CD14-positive monocyte (primary cell): ENCODE measurements at regions not wholly inside any gene's neighbourhood (a gene's known extent, or its start where the extent isn't known, plus 50 kb on each side); places are given as distances from the start of the nearest gene placed in this dataset.

Source experiments
- DNase-seq, 3 donors: peaks; one replicate each; pipeline ENCODE4 v3.0.0-alpha.2; 2011 to 2022
- H2AFZ ChIP-seq: 2 replicates; pipeline ENCODE4 v1.6.0; 2012; ENCODE audit warnings: mild to moderate bottlenecking, low read depth, low read length, inconsistent platforms; ENCODE audit not compliant: insufficient read depth, poor library complexity, severe bottlenecking
- H3K27ac ChIP-seq, 2 donors: 1 replicate in 1 of 2; 2 replicates in 1 of 2; pipeline ENCODE4 v1.5.1; 2012 to 2013; ENCODE audit warnings: low read length in 2 of 2, control low read depth in 1 of 2, inconsistent platforms in 1 of 2, low read depth in 1 of 2, mild to moderate bottlenecking in 1 of 2
- H3K27me3 ChIP-seq, 2 donors: one replicate each; pipeline versions ENCODE4 v1.6.0 to v1.6.1; 2011 to 2013; ENCODE audit warnings: low read length in 2 of 2; ENCODE audit not compliant: control insufficient read depth in 2 of 2, insufficient read depth in 2 of 2
- H3K36me3 ChIP-seq, 2 donors: replicated peaks in 1 of 2; 1 replicate in 1 of 2; 2 replicates in 1 of 2; pipeline versions ENCODE4 v1.5.1 to v1.6.1; 2012 to 2013; ENCODE audit warnings: low read length in 2 of 2, control low read depth in 1 of 2, inconsistent platforms in 1 of 2, mild to moderate bottlenecking in 1 of 2; ENCODE audit not compliant: insufficient read depth in 2 of 2, control insufficient read depth in 1 of 2
- H3K4me1 ChIP-seq, 2 donors: 1 replicate in 1 of 2; 2 replicates in 1 of 2; pipeline versions ENCODE4 v1.5.1 to v1.6.1; 2012 to 2013; ENCODE audit warnings: low read length in 2 of 2, control low read depth in 1 of 2, inconsistent platforms in 1 of 2, mild to moderate bottlenecking in 1 of 2, moderate library complexity in 1 of 2; ENCODE audit not compliant: insufficient read depth in 2 of 2, control insufficient read depth in 1 of 2
- H3K4me2 ChIP-seq: replicated peaks from 2 replicates; pipeline ENCODE3; 2012; ENCODE audit warnings: low read length, moderate library complexity, mild to moderate bottlenecking; ENCODE audit not compliant: poor library complexity, severe bottlenecking; ENCODE audit errors: extremely low read depth
- H3K4me3 ChIP-seq, 3 experiments: fragments of 200-600 bp in 1 of 3; sonication (generic) in 1 of 3; replicated peaks in 1 of 3; 1 replicate in 2 of 3; 2 replicates in 1 of 3; pipeline ENCODE4 v1.5.1; 2011 to 2013; ENCODE audit warnings: low read length in 3 of 3, mild to moderate bottlenecking in 3 of 3, control low read depth in 2 of 3, low read depth in 2 of 3, inconsistent platforms in 1 of 3, moderate library complexity in 1 of 3
- H3K79me2 ChIP-seq: 2 replicates; pipeline ENCODE4 v1.6.0; 2012; ENCODE audit warnings: mild to moderate bottlenecking, control low read depth, inconsistent platforms, low read length, moderate library complexity; ENCODE audit not compliant: insufficient read depth
- H3K9ac ChIP-seq: 2 replicates; pipeline ENCODE4 v1.6.0; 2017; ENCODE audit warnings: low read length, mild to moderate bottlenecking; ENCODE audit not compliant: insufficient read depth, poor library complexity, severe bottlenecking
- H3K9me3 ChIP-seq, 2 donors: replicated peaks in 1 of 2; 1 replicate in 1 of 2; 2 replicates in 1 of 2; pipeline versions ENCODE4 v1.5.1 to v1.6.1; 2012 to 2013; ENCODE audit warnings: low read length in 2 of 2, control low read depth in 1 of 2; ENCODE audit not compliant: control insufficient read depth in 1 of 2, insufficient read depth in 1 of 2
- H4K20me1 ChIP-seq: 2 replicates; pipeline ENCODE4 v1.6.0; 2012; ENCODE audit warnings: mild to moderate bottlenecking, low read length, control low read depth, moderate library complexity; ENCODE audit not compliant: insufficient read depth
- H3K27ac Mint-ChIP-seq, 7 donors: one replicate each; pipeline ENCODE4 v1.8.0; 2020; ENCODE audit warnings: mild to moderate bottlenecking in 7 of 7, mixed read lengths in 7 of 7, moderate library complexity in 6 of 7, inconsistent platforms in 2 of 7
- H3K27me3 Mint-ChIP-seq, 3 donors: one replicate each; pipeline ENCODE4 v1.8.0; 2021 to 2022; ENCODE audit warnings: low read depth in 3 of 3, mild to moderate bottlenecking in 3 of 3, mixed read lengths in 3 of 3, moderate library complexity in 3 of 3, inconsistent platforms in 1 of 3
- H3K36me3 Mint-ChIP-seq, 2 donors: one replicate each; pipeline ENCODE4 v1.8.0; 2020; ENCODE audit warnings: mixed read lengths in 2 of 2, inconsistent platforms in 1 of 2, mild to moderate bottlenecking in 1 of 2
- H3K4me1 Mint-ChIP-seq: one replicate; pipeline ENCODE4 v1.8.0; 2020; ENCODE audit warnings: mild to moderate bottlenecking, mixed read lengths
- H3K4me3 Mint-ChIP-seq, 2 donors: one replicate each; pipeline ENCODE4 v1.8.0; 2020; ENCODE audit warnings: mild to moderate bottlenecking in 2 of 2, mixed read lengths in 2 of 2, moderate library complexity in 1 of 2
- H3K9me3 Mint-ChIP-seq, 7 donors: one replicate each; pipeline ENCODE4 v1.8.0; 2020 to 2022; ENCODE audit warnings: mixed read lengths in 7 of 7, mild to moderate bottlenecking in 6 of 7, moderate library complexity in 6 of 7, inconsistent platforms in 2 of 7
- CTCF ChIP-seq: fragments of 200-600 bp; IDR thresholded peaks from one replicate; pipeline ENCODE4 v1.8.0; 2022; ENCODE audit warnings: antibody characterized with exemption, mild to moderate bottlenecking
- WGBS: methylation state at CpG from one replicate; pipeline ENCODE4 v1.1.5; 2013; ENCODE audit warnings: missing lambda C conversion rate; ENCODE audit not compliant: insufficient coverage; 5-methylcytosine and 5-hydroxymethylcytosine counted together
- intact Hi-C, 2 donors: fragments of 100-400 bp; cut with micrococcal nuclease; formaldehyde crosslinking; loops; one replicate each; pipeline versions ENCODE4 v1.15.0 to v1.15.1; 2023

GRCh38 chr1:163781146-163781545 lies 459.4 kb downstream of the NUF2 start:
- Histone ChIP-seq H3K4me2 (no peak overlapping the region), H2AFZ (no peak overlapping the region), H3K9me3 (no peaks in the 10 kb centered on the region), H3K9ac (no peak overlapping the region), H3K4me1 (no peaks in the 10 kb centered on the region), H3K27ac (no peak overlapping the region), H3K79me2 (no peaks in the 10 kb centered on the region), H4K20me1 (no peaks in the 10 kb centered on the region), H3K4me3 (no peak overlapping the region), H3K27me3 (no peaks in the 10 kb centered on the region), H3K36me3 (no peaks in the 10 kb centered on the region)
- H3K27ac Mint-ChIP-seq, result no peak overlapping the region
- no peaks in the 10 kb centered on the region for H3K27me3 Mint-ChIP-seq
- no peak overlapping the region for H3K4me3 Mint-ChIP-seq
- intact Hi-C loops, result no loop called here
- H3K9me3 Mint-ChIP-seq, result peaks cover 0 to 9% (median 2%) of the 10 kb centered on the region in 7 donors
- TF ChIP-seq CTCF, result no peak
- no peak for DNase-seq
- H3K4me1 Mint-ChIP-seq, result no peaks in the 10 kb centered on the region
- no peaks in the 10 kb centered on the region for H3K36me3 Mint-ChIP-seq

- Mint-ChIP-seq H3K27me3 (no peaks in the 10 kb centered on the region), H3K4me3 (no peak overlapping the region), H3K4me1 (no peaks in the 10 kb centered on the region), H3K9me3 (peaks cover 0 to 5% (median 2%) of the 10 kb centered on the region in 7 donors), H3K36me3 (no peaks in the 10 kb centered on the region), H3K27ac (no peak overlapping the region)
- Histone ChIP-seq H3K27ac (no peak overlapping the region), H3K4me2 (no peak overlapping the region), H3K9ac (no peak overlapping the region), H3K4me3 (no peak overlapping the region), H3K9me3 (no peaks in the 10 kb centered on the region), H3K27me3 (no peaks in the 10 kb centered on the region), H3K36me3 (no peaks in the 10 kb centered on the region), H2AFZ (no peak overlapping the region), H4K20me1 (no peaks in the 10 kb centered on the region), H3K79me2 (no peaks in the 10 kb centered on the region), H3K4me1 (no peaks in the 10 kb centered on the region)
- intact Hi-C loops, result no loop called here
- TF ChIP-seq CTCF, result no peak
- WGBS, result no CpG with 5 or more reads among the region's 2 CpGs
- no peak for DNase-seq
Measured at GRCh38 chr1:163785868-163786405, 464.2 kb downstream of the NUF2 start.
